ENCODE measurements at regions not wholly inside any gene's neighbourhood (a gene's known extent, or its start where the extent isn't known, plus 50 kb on each side); places are given as distances from the start of the nearest gene placed in this dataset.

GRCh38 chr4:58603951-58604350 is 1493.8 kb upstream of the IGFBP7 start:
- H3K4me2 ChIP-seq = no peak overlapping the region
- H3F3A ChIP-seq (replicated peaks; ENCODE audit: low read depth) = no peaks in the 10 kb centered on the region
- peak overlapping the region; percentile 81 for H3K27ac Mint-ChIP-seq
- DNase-seq (ENCODE audit: low spot score) (no peak), ATAC-seq (no peak)
- H3K4me1 Mint-ChIP-seq = peaks cover 47% of the 10 kb centered on the region
- H2AFZ ChIP-seq = no peak overlapping the region
- no peak overlapping the region; the same call in 2 of the 3 replicates for H3K4me3 Mint-ChIP-seq
- H3K4me3 ChIP-seq = no peak overlapping the region
- no peaks in the 10 kb centered on the region for H3K27me3 Mint-ChIP-seq (ENCODE audit: insufficient read depth, low read depth, poor library complexity)
- H3K36me3 Mint-ChIP-seq (ENCODE audit: low read depth) = peaks cover 36% of the 10 kb centered on the region
- H3K27me3 ChIP-seq (ENCODE audit: insufficient read depth) = no peaks in the 10 kb centered on the region
- peaks cover 28% of the 10 kb centered on the region for H3K4me1 ChIP-seq (ENCODE audit: insufficient read depth)
- no peaks in the 10 kb centered on the region for H3K79me2 ChIP-seq (replicated peaks; ENCODE audit: insufficient read depth)
- H3K27ac ChIP-seq (ENCODE audit: low read depth) = peak overlapping the region; percentile 82
- no peaks in the 10 kb centered on the region for H3K9me2 ChIP-seq (ENCODE audit: insufficient read depth)
- peaks cover 14% of the 10 kb centered on the region for H3K9me3 Mint-ChIP-seq
- H3K36me3 ChIP-seq (ENCODE audit: insufficient read depth) = no peaks in the 10 kb centered on the region
- TF ChIP-seq POLR2AphosphoS5 (IDR thresholded peaks at IDR 0.05; ENCODE audit: low read depth) (no peak), CTCF (conservative IDR thresholded peaks at IDR 0.05; ENCODE audit: low read depth in 2 of 2) (no peak), ZNF462 (CRISPR knock-in tag; IDR thresholded peaks at IDR 0.05) (no peak), CREB1 (CRISPR knock-in tag; IDR thresholded peaks at IDR 0.05; ENCODE audit: low read depth) (no peak), EZH2 (IDR thresholded peaks at IDR 0.05; ENCODE audit: low read depth, unreplicated experiment) (no peak), ZNF114 (CRISPR knock-in tag; IDR thresholded peaks at IDR 0.05) (no peak), NANOG (IDR thresholded peaks at IDR 0.05; ENCODE audit: borderline replicate concordance) (no peak), ETS1 (IDR thresholded peaks at IDR 0.05) (no peak), STAT1 (IDR thresholded peaks at IDR 0.05; ENCODE audit: unreplicated experiment) (no peak), REST (IDR thresholded peaks at IDR 0.05; ENCODE audit: unreplicated experiment) (no peak)
- no peaks in the 10 kb centered on the region for H4K20me1 ChIP-seq (replicated peaks; ENCODE audit: insufficient read depth)

Data from GM23338 (cell line).